Stimulated activated CD4-positive, alpha-beta T cell treated with anti-CD3 and anti-CD28 coated beads, TNF-alpha, amount 100 ng/mL, for 1 hour (primary cell): ENCODE measurements at regions not wholly inside any gene's neighbourhood (a gene's known extent, or its start where the extent isn't known, plus 50 kb on each side); places are given as distances from the start of the nearest gene placed in this dataset.
"Not testable (repeated sequence)": the region's sequence is repeated elsewhere in the genome, so short reads cannot be mapped to it uniquely, and the experiment has no call there.

Experiments used
- DNase-seq, 3 donors: peaks; one replicate each; pipeline ENCODE4 v3.0.0-alpha.2; 2020; ENCODE audit warnings: low read depth in 3 of 3, low spot score in 1 of 3

DNA sequence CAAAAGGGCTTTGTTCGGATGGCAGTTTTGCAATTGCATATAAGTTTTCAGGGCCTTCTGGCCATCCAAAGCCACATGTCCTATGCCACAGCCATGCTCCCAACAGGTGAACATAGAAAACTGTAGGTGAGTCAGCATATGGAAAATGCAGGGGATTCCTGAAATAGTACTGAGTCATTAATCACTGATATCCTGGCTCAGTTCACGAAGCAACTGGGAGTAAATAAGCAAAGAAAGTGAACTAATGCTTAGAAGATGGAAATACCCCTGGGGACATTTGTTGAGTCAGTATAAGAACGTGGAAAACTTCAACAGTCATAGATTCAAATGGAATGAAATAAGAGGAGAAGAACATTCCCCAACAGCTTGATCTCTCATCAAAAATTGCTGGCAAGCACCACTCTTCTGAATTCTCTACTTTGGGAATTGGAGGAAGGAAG is 148.9 kb upstream of the RUNX1 start:
- no peak for DNase-seq

DNA sequence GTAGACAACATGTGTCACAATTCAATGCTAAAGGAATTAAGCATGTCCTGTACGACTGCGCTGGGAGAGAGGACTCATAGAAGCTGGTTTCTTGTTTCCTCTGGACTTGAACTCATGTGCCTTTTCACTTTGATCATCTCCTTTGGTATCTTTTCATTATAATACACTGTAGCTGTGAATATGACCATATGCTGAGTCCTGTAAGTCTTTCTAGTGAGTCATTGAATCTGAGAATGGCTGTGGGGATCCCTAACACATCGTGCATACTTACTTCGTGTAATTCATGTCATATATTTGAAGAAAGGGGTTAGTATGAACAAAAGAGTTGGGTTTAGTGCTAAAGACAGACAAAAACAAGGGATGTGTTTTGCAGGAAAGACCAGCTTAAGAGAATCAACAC is 148.1 kb upstream of the RUNX1 start:
- DNase-seq = no peak

DNA sequence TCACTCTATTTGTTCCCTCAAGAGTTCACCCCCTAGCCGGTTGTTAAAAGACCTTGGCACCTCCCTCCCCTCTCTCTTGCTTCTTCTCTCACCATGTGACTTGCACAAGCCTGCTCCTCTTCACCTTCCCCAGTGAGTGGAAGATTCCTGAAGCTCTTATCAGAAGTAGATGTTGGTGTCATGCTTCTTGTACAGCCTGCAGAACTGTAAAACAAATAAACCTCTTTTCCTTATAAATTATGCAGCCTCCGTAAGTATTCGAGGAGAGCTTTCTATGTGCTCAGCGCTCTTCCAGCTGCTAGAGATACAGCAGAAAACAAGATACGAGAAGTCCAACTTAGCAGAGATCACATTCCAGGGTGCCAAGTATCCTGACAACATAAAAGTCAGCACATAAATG is 147.0 kb upstream of the RUNX1 start:
- DNase-seq = no peak

DNA sequence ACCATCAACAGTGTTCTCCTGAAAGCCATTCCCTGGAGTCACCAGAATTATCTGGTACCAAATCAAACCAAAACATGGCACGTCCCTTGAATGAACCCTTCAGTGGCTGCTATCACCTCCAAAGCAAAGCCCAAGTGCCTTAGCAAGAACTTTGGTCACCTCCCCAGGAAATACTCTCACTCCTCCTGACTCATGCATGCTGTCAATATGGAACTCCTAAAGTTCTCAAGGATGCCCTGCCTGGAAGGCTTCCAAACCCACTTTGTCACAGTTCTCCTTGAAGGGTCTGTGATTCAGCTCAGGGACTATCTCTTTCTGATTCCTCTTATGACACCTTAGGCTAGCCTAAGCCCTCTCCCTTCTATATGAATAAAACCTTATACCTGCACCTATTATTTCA is 146.1 kb upstream of the RUNX1 start:
- no peak for DNase-seq

DNA sequence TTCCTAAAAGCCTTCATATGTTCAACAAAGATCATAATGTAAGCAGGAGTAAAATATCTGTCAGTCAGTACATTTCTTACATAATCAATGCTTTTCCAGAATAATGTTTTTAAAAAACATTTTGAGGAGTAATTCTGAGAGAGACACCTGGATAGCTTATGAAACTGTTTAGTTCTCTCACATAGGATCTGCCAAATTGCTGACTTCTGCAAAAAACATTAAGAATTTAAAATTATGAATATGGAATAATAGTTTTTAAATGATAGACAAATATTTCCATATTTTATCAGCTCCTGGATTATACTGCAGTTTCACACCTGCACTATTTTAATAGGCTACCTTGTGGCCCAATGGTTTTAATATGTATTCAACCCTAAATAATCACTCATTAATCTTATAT is 142.7 kb upstream of the RUNX1 start:
- no peak for DNase-seq

DNA sequence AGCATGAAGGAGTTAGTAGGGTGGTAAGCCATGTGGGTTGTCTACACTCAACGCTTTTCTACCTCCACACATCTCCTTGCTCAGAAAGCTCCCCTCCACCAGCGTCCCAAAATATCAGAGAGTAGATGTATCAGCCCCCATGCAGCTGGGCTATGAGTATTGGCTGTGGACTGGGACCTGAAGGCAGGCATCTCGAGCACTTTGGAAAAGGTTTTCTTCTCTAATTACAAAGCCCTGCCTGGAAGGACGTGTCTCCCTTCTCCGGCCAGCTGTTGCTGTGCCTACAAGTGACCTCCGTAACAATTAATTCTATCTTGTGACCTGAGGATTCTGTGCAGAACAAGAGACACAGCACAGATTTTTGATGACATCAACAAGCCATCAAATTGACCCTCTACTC is 142.0 kb upstream of the RUNX1 start:
- no peak for DNase-seq

DNA sequence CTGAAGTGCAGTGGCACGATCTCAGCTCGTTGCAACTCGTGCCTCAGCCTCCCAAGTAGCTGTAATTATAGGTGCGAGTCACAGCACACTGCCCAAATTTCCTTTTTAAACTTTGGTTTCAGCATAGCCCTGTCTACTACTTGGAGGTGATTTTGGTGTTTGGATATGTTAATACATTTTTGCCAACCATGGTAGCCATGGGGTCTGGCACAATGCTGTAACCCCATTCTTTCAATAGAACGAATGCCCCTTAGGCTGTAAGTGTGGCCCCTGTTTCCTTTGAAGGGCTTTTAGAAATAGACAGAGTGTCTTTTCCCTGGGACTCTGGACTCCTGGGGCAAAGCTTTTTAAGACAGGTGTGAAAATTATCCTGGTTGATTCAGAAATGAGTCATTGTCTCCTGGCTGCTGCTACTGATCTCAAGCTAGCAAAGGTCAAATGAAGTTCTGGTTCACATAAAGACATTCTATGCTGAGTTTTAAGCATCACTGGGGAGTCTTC is 141.1 kb upstream of the RUNX1 start:
- no peak for DNase-seq

DNA sequence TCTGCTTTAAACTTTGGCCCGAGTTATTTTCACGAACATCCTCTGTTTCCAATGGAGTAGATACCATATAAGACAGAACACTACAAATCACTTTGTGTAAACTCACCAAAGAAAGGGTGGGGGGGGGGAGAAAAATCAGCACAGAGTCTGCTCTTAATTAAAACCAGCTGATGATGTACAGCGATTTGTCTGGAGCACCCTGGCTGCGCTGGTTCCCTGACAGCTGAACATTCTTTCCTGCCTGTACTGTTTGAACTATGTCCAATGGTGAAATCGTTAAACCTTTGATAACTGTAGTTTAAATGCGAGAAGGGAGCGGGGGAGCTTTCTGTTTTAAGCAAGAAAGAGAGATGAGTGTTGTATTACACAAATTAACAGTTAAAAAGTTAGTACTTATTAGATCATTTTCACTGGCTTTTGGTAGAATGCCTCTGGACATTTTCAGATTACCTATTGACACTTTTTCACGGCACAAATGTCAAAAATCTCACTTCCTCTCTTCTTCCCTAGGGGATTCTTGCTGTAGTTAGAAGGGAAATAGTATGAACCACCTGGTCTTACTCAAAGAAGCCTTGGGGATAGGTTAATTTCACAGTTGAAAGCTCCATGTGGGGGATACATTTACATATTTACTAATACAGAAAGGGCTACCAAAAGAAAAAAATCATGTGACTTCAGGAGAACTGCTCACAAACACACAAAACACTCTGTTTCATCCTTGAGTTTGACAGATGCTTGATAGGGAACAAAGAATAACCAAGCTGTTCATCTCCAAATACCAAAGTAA is 140.2 kb upstream of the RUNX1 start:
- DNase-seq = no peak

DNA sequence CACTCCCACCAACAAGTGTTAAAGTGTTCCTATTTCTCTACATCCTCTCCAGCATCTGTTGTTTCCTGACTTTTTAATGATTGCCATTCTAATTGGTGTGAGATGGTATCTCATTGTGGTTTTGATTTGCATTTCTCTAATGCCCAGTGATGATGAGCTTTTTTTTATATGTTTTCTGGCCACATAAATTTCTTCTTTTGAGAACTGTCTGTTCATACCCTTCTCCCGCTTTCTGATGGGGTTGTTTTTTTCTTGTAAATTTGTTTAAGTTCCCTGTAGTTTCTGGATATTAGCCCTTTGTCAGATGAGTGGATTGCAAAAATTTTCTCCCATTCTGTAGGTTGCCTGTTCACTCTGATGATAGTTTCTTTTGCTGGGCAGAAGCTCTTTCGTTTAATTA is 134.3 kb upstream of the RUNX1 start:
- DNase-seq = not testable (repeated sequence)

DNA sequence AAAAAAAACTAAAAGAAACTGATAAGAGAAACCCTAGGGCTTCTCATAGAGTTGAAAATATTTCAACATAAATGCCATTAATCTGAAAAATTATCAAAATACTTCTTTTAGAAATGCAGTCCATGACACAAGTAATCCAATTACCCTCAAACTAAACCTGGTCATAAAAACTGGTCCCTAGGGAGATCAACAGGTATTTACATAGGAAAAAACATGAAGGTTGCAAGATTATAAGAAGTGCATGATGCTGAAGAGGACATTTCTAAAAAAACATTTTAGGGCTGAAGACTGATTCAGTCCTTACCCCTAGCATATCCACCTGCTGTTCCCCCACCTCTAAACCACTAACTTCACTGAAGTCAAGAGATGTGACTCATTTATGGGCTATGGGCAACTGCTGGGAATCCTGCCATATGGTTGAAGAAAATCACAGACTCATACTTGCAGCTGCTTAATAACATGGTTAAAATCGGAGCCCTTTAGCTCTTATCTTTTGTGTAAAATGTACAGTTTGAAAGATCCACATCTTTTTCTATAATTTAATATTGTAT is 131.0 kb upstream of the RUNX1 start:
- DNase-seq = no peak

DNA sequence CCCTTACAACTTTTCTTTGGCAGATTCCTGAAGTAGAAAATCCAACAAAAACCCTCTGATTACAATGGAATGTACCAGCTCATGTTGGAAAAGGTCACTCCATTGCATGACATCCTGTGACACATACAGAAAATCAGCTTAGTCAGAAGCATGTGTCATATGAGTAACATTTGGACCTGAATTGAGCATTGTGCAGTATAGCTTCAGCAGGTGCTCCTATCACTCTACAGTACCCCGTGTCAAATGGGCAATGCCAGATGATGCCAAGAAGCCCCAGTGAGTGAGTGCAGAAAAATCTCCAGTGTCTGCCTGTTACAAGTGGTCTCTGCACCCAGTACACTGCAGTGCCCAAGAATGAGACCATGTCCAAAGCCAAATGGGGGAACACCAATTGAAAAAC is 129.7 kb upstream of the RUNX1 start:
- DNase-seq = no peak

DNA sequence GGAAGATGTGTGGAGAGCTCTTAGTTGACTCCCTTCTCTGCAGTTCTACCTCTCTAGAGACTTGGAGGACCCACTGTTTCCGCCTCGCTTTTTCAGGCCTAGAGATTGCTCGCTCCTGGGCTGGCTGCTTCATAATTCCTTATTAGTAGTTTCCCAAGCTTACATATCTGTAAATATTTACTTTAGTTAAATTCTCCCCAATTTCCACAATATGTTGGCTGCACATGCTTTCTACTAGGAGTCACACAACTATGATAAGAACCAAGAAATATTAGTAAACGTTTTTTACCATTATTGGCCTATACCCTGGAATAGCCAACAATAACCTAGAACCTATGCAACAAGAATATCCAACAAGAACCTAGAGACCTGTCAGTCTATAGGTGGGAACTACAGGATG is 129.0 kb upstream of the RUNX1 start:
- no peak for DNase-seq

DNA sequence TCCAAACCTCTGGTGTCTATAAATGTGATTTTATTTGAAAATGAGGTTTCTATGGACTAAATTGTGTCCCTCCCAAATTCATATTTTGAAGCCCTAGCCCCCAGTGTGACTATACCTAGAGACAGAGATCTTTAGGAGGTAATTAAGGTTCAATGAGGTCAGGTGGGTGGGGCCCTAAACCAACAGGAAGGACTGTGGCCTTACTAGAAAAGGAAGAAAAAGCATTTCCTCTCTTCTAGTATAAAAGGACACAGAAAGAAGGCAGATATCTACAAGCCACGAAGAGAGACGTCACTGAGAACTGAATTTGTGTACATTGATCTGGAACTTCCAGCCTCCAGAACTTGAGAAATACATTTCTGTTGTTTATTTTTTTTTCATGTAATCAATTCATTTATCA is 123.1 kb upstream of the RUNX1 start:
- no peak for DNase-seq

DNA sequence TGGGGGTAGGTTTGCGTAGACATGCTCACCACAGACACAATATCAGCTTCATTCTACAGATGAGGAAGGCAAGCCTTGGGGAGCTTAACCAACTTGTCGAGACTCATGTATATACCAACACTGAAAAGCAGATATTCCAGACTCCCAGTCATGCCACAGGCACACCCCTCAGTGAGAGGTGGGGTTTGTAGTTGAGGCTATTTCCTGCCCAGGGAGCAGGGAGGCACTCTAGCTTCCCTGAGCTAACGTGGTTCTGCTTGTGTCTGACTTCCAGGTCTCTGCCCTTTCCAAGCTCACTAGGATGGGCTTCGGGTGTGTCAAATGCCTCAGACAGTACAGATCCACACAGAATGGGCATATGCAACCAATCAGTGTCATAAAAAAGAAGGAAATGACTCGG is 122.3 kb upstream of the RUNX1 start:
- DNase-seq = no peak

DNA sequence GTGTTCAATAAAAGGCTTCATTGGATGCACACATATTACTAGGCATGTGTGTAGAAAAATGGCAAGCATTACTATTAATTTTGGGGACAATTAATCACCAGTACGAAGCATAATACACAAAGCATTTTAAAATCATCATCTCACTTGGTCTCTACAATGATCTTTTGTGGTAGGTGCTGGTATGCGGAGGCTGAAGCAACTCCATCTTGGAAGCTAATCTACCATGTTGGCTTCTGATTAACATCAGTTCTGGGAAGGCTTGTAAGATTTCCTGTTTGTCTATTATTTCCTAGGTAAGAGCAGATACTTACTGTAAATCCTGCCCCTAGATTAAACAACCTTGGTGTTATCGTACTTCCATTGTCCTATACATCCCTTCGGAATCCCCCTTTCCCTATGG is 121.7 kb upstream of the RUNX1 start:
- no peak for DNase-seq

DNA sequence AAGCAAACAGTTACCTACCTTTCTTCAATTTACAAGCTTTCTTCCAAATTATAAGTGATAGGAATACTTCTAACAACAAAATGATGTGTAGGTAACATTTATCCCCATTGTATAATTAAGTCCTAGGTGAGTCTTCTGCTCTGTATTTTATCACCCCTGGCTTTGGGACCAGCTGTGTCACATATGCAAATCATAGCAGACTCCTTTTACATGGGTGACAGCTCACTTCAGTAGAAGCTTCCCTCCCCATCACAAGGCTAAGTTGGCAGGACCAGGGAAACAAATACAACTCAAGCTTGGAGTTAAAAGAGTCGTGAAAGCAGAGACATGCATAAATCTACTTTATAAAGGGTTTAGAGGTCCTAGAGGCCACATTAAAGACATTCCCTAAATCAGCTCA is 121.1 kb upstream of the RUNX1 start:
- DNase-seq = no peak

DNA sequence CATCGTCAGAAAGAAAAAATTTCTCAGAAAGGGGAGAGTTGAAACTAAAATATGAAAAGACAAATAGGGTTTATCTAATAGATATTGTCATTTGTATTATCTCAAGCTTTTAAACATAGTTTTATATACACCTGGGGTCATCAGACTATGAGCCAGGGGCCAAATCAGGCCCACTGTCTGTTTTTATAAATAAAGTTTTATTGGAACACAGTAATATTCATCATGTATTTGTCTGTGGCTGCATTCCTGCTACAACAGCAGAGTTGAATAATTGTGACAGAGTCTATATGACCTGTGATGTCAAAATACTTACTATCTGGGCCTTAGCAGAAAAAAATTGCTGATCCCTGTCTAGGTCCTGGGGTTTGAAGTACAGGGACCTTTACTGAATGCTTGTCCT is 120.5 kb upstream of the RUNX1 start:
- DNase-seq = no peak

DNA sequence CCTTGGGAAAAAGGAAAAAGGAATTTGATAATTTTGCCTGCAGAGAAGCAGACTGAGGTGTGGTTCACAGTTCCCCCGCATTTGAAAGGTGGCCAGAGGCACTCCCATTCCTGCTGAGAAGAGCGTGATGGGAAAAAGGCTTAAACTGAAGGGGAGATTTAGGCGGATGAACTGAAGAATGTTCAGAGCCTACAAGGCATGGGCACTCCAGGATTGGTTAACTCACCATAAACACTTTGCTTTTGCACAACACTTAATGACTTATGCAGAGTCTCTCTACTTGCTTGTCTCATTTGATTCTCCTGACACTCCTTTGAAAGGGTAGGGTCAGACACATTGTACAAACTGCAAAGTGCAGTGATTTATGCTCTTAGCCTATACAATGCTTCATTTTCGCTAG is 119.6 kb upstream of the RUNX1 start:
- DNase-seq = no peak

DNA sequence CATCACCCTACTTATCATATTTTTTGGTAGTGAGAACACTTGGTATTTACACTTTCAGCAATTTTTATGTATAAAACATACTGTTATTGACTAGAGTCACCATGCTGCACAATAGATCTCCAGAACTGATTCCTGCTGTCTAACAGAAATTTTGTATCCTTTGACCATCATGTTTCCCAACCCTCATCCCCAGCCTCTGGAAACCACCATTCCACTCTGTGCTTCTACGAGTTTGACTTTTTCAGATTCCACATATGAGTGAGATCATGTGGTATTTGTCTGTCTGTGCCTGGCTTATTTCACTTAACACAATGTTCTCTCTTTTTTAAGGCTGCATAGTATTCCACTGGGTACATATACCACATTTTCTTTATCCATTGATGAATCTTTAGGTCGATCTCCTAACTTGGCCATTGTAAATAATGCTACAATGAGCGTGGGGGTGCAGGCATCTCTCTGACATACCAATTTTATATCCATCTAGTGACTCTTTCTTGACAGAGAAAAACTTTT is 115.9 kb upstream of the RUNX1 start:
- DNase-seq = no peak

DNA sequence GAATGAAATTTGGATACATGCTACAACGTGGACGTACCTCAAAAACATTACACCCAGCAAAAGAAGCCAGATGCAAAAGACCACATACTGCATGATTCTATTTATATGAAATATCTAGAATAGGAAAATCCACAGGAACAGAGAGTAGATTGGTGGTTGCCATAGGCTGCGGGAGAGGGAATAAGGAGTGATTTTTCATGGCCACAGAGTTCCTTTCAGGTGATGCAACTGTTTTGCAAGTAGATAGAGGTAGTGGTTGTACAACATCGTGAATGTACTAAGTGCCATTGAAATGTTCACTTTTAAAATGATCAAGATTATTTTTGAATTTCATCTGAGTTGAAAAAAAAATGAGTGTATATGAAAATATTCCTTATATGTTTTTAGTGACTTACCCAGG is 115.3 kb upstream of the RUNX1 start:
- DNase-seq = no peak

DNA sequence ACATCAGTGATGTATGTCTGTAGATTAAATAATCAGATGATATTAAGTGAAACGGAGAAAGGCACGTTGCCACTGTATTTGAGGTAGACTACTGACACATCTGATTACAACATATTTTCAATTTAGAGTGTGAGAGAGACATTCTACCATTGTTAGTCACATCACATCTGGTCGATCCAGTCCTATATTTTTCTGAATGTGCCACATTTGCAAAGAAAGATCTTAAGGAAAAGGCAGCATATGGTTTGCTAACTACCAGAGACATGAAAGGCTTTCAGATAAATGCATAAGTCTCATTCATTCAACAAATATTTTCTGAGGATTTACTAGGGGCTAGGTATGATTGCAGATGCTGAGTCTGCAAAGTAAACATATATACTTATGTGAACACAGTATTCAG is 114.3 kb upstream of the RUNX1 start:
- no peak for DNase-seq

DNA sequence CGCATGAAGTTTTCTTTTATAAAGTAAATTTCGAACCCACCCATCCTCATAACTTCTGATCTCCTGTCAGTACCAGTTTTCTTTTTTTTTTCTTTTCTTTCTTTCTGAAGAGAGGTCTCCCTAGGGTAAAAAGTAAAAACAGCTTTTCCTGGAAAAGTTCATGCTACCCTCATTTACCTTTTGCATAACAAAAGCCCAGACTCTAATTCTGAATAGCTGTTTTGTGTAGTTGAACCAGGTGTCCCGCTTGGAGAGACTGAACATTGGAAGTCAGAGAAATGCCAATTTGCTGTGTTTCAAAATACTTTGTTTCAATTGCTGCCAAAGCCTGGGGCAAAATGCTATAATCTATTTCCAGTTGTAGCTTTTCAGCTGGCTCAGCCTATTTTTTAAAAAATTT is 113.7 kb upstream of the RUNX1 start:
- DNase-seq = no peak

DNA sequence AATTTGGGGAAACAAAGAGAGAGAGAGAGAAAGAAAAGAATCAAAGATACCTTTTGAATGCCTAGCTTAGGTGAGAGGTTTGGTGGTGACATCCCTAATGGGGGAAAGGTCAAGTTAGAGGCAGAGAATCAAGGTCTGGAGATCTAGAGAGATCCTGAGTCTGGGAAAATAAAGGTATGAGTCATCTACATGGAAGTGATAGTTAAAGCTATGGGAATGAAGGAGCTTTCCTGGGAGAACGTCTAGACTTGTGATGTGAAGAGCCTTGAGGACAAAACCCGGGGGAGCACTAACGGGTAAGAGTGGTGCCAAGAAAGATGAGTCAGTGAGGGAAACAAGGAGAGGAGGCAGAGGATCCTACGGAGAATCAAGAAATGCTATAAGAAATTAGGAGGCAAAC is 110.8 kb upstream of the RUNX1 start:
- DNase-seq = no peak
